ENCODE measurements at regions not wholly inside any gene's neighbourhood (a gene's known extent, or its start where the extent isn't known, plus 50 kb on each side); places are given as distances from the start of the nearest gene placed in this dataset.

DNA sequence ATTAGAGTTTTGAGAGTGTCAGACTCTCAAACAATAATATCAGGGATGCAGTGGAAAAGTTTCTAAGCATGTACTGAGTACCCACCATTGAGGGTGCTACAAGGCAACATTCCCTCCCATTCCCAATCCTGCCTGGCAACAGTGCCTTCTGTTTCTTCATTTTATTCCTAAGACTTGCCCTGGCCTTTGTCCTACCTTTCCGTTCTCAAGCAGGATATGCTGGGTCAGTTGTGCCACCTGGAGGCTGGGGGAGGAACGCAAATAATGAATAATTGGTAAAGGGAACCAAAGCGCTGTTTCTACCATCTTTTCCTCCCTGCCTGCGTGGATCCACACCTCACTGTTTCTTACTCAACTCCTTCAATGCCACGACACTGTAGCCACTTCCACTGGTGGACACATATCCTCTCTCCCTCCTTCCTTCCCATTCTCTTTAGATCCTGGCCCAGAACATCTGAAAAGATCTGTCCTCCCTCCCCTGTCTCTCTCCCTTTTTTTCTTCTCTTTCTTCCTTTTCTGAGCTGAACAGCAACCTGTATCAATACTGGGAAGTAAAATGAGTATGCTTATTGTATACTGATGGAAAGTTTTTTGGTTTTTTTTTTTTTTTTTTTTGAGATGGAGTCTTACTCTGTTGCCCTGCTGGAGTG is 149.5 kb downstream of the C9orf152 start:
- DNase-seq (ENCODE audit: low spot score) = peak; percentile 54

DNA sequence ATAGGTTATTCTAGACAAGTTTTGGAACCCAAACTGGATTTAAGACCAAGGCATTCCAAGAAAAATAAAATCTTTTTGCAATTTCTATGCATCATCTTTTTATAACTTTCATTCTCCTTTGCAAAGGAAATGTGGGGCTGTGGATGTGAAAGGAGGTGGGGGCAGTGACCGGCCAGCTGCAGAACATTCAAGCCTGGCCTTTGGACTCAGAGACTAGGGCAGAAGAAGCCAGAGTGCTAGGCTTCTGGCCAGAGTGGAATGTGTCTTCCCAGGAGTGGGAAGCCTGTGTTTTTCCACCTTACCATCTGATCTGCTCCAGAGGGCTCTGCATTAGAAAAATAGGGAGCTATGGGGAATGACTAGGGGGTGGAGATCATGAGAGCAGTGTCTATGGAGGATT is 148.5 kb downstream of the C9orf152 start:
- no peak for DNase-seq (ENCODE audit: low spot score)

DNA sequence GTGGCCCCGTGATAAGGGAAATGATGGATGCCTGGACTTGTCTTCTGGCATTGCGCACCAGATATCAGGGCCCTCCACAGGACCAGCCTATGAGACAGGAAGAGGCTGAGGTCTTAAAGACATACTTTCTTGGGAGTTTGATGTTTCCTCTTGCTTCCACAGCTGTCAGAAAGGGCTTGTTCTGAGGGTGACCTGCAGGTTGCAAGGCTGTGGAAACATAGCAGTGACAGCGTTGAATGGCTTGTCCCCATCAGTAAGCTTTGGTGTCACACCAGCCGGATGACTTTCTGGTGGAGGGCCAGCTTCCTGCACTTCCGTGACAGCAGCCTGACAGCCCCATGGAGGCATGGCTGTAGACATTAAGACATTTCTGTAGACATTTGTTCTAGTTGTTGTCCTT is 143.2 kb downstream of the C9orf152 start:
- no peak for DNase-seq (ENCODE audit: low spot score)

DNA sequence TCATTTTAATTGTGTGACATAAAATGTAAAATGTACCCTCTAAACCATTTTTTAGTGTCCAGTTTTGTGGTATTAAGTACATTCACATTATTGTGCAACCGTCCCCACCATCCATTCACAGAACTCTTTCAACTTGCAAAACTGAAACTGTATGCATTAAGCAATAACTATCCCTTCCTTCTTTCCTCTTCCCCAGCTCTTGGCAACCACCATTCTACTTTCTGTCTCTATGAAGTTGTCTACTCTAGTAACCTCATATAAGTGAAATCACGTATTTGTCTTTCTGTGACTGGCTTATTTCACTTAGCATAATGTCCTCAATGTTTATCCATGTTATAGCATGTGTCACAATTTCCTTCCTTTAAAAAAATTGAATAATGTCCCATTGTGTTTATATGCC is 142.4 kb downstream of the C9orf152 start:
- DNase-seq (ENCODE audit: low spot score) = peak; percentile 46

DNA sequence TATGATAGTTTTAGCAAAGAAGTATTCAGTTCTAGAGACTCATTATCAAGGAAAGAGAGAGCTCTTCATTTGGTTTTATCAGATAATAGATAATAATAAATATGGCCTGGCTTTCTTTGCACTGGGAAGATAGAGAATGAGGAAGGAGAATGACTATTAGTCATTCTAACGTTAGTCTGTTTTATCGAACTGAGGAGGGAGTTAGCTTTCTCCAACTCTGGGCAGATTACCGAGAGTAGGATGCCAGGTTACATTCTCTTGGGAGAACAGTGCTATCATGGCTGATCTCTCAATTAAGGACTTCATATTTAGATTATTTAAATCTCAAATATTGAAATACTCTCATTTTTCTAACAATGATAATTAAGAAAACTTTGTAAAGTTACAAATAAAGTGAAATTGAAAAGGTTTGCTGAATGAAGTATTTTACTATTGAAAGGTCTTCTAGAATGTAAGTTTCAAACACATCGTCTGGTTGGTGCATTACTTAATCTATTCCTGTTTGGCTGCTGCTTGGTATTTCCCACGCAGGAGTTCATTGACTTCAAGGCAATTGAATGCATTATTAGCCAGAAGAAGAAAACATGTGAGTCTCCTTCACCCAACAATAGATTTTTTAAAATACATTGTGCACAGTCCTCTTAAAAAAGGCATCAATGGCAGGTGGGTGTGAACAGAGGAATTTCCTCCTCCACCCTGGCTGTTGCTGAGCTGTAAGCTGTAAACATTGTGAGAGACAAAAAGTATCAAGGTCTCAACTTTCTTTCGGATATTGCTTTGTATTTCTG is 140.8 kb downstream of the C9orf152 start:
- no peak for DNase-seq (ENCODE audit: low spot score)

DNA sequence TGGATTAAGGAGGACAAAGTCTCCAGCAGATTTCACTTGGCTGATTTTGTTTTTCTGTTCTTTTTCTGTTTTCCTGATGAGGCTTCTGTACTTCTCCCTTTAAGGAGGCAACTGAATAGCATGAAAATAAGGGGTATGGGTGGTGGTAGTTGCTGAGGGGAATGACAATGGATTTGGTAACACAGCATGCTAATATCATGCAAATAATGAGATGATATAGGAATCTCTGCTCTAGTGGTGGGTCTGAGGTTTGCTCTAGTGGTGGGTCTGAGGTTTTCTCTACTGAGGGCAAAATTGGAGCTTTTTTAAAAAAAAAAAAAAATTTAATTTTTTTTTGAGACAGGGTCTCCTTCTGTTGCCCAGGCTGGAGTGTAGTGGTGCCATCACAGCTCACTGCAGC is 139.7 kb downstream of the C9orf152 start:
- no peak for DNase-seq (ENCODE audit: low spot score)

DNA sequence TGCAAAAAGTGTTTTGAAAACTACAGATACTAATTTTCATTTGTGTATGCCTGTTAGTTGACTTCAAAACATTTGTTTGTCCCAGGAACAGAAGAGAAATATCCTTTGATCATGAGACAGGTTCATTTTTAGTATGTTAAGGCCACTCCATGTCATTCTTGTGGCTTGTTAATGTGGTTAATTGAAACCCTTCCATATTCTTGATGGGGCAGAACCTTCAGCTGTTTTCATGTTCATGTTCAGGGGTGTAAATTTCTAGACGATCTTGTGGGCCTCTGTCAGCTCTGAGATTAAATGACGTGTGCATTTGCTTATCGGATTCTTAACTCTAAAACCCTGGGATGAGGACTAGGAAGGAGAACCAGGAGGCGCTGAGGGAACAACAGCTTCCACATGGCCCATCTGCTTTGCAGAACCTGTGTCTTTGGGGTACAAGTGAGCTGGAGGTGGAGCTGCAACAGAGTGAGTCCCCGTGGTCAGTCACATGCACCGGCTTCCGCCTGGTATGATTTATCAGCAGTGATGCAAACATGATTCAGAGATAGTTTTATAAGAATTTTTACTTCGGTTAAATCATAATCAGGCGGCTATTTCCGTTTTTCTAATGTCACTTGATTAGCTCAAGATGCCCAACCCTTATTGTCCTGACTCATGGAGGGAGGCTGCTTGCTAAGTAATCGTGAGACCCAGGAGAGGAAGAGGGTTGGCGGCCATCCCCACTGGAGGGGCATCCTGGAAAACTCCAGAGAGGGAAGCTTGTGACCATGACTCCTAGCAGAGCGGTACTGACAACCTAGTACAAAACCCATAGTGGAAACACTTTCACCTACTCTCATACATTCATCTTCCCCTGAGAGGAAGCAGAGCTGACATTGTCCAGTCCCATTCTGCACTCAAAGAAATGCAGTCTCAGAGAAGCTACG is 138.4 kb downstream of the C9orf152 start:
- DNase-seq (ENCODE audit: low spot score) = no peak

DNA sequence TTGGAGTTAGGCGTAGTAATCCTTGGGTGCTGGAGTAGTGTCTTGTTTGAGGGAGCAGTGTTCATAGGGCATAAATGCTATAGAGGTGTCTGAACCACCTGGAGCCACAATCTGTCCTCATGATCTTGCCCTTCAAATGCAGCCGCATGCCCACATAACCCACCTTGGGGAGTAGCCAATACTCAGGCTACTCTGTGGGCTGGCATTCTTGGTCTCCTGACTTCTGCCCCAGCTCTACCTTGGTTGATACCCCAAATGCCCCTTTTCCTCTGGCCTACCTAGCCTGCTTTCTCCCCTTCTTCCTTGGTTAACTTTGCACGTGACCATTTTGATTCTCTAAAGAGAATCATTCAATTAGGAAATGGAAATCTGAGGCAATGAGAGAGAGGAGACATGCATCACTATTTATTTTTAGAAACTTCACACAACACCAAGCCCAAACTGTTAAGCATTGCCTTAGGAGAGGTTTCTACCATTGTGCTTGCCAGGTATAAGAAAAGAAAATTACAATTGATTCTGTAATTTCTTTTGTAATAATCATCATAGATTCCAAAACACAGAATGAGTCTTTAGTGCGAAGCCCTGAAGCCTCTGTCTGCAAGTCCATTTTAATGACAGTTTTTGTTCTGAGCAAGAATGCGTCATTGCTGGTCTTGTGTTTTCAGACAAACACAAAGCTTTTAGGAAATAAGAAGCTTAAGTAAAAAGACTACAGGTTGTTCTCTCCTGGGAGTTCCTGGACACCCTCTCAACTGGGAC is 135.2 kb downstream of the C9orf152 start:
- no peak for DNase-seq (ENCODE audit: low spot score)

DNA sequence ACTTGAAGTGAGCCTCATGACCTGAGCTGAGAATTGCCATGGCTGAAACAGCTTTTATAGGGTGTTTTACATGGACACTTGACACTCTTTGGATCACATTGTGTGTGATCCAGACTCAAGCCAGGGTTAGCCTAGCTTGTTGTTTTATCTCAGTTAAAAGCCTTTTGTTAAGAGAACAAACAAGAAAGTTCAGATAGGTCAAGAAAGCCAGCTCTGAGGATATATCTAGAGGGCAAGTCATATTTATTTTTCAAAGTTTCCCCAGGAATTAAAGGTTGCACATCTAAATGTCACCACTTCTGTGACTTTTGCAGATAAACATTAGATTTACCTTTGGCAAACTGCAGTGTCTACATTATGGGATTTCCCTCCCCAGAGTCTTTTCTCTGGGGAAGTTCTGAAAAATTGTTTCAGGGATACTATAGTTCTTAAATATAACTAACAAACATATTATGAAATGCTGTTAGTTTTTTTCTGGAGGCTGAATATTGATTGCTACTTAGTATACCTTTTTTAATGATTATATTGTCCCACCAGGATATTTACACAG is 134.5 kb downstream of the C9orf152 start:
- DNase-seq (ENCODE audit: low spot score) = no peak

DNA sequence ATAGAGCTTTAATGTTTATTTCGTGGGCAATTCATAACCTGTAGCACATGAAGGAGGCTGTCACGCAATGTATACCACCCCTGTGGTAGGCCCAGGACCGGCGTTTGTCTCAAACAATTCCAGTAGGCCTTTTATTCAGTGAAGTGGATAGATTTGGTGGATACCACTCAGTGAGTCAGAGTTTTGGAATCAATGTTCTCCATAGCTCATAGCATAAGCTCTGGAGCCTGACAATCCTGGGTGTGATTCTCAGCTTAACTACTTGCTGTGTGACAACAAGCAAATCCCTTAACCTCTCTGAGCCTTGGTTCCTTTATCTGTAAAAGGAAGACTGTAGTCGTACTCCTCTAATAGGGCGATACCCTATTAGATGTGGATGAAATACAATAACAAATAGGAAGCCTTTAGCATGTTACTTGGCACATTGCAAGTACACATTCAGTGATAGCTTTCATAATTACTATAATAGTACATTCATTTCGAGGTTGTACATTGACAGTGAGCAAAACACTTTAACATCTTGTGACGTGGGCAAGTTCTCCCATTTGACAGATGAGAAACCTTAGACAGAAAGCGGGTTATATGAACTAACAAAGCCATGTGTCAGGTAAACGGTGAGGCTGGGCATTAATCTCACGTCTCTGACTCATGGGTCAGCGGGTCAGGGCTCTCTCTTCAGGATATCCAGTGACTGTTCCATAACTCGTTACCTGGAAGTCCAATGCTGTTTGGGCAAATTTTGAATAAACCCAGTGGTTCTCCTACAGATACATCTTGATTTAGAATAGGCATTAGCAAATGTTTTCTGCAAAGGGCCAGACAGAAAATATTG is 130.8 kb downstream of the C9orf152 start:
- no peak for DNase-seq (ENCODE audit: low spot score)

DNA sequence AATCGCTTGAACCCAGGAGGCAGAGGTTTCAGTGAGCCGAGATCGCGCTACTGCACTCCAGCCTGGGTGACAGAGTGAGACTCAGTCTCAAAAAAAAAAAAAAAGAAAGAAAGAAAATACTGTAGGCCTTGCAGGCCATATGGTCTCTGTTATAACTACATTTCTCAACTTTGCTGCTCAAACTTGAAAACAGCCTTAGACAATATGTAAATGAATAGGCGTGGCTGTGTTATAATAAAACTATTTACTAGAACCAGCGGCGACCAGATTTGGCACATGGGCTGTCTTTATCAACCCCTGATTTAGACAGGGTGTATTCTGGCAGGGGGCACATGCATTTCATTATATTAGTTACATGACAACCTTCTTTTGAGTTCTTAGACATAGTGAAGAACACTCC is 130.0 kb downstream of the C9orf152 start:
- DNase-seq (ENCODE audit: low spot score) = no peak

DNA sequence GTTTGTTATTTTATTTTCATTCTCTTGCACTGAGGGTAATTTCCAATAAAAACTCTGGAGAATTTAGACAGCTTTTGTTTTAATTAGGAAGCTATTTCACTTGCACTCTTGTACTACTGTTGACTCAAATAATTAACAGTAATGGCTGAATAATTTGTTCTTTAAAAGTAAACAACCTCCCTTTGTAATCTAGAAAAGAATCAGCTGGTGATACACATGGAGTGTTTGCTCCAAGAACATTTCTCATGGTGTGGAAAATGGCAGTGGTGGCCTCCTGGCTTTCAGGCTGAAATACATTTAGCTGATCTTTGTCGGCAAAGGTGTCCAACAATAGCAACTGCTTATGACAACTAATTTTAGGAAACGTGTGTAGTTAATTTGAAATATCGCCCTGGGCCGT is 129.4 kb downstream of the C9orf152 start:
- DNase-seq (ENCODE audit: low spot score) = no peak

DNA sequence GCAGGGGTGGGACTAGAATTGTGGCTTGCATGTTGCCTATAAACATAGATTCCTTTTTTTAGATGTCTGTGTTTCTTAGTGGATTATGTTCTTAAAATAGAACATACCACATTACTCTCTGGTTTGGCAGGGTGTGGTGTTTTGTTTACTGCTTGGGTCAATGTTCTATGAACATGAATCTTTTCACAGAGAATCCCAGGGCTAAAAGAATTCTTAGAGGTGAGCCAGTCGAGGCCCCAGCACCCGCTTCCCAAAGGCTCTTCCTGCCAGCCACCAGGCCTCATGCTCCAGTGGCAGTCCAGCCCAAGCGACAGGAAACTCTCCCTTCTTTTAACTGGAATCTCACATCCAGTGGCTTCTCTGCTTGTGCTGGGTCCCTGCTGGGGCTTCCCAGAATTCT is 126.6 kb downstream of the C9orf152 start:
- DNase-seq (ENCODE audit: low spot score) = no peak

DNA sequence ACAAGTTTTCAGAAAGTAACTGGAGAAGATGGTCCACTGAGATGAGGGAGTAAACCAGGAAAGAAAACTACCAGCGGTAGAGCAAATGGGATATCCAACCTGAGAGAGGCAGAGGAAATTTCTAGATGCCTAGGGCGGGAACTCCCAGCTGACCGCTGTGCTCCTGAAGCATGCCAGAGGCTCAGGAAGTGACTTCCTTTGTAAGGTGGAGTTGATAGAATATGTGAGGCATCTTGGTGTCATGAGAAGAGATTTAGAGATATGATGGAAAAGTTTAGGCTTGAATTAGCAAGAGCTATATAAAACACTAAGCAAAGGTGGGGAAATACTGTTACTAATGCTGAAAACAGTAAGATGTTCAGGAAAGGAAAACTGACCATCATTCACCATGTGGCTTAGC is 124.1 kb downstream of the C9orf152 start:
- no peak for DNase-seq (ENCODE audit: low spot score)

DNA sequence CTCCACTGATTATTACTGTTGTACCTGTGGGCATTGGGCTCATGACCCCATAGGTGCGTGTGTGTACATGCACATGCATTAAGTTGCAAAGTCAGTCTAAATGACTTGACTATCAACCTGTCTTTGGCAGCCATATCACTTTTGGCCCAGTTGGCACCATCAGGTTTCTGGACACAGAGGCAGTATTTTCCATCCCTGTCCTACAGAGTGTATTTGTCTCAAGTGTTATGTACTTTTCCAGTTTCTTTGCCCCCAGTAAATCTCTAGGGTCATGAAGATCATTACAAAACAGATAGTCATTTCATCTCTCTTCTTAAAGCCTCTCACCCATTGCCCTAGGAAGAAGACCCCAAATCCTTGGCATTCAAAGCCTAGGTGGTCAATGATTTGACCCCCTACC is 121.4 kb downstream of the C9orf152 start:
- DNase-seq (ENCODE audit: low spot score) = no peak

DNA sequence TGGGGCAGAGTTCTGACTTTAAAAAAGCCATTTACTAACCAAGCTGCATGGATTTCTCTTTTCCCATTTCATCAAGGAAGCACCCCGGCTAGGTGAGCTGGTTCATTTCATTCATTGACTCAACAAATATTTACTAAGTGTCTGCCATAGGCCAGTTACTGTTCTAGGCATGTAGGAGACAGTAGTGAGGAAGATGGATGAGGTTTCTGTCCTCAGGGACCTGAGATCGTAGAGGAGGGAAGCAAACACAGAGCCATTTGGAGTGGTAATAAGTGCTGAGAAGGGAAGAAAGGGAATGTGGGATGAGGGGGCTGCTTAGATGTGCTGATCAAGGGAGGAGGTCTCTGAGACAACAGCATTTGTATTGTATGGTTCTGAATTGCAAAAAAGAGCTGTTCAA is 120.4 kb downstream of the C9orf152 start:
- no peak for DNase-seq (ENCODE audit: low spot score)

DNA sequence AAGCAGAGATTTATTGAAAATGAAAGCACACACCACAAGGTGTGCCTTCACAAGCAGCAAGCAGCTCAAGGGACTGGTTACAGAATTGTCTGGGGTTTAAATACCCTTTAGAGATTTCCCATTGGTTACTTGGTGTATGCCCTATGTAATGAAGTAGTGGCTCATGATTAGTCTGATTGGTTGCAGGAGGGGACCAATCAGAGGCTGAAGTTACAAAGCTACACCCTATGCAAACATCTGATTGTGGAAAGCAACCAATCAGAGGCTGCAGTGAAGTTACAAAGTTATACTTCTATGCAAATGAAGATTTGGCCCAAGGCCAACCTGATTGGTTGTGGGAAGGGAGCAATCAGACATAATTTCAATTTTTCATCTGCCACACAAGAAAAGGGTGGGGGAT is 119.9 kb downstream of the C9orf152 start:
- DNase-seq (ENCODE audit: low spot score) = no peak

DNA sequence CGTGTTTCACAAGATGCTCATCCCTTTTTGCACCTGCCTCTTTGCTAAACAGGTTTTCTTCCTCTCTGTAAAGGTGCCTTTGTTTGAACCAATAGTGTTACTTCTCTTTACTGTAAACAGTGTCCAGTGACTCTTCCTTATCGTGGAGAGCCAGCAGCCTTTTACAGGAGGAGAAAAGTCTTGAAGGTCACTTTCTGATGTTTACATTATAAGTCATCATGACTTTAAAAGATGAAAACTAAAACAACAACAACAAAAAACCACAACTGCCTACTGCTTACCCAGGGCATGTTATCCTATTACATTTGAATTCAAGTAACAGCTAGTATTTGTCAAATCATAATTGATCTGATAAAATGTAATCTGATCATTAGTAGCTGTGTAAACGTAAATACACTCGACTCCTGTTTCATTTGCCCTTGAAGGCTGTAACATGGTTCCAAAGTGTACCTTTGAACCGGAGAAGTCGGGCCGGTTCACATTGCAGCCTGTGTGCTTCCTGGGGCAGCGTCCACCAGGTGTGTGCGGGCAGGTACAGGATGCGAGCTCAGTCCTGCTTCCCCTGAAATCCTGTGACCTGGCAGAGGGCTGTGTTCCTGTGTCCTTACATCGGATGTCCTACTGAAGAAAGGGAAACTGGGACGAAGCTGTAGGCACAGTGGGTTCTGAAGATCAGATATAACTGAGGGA is 118.1 kb downstream of the C9orf152 start:
- DNase-seq (ENCODE audit: low spot score) = no peak

DNA sequence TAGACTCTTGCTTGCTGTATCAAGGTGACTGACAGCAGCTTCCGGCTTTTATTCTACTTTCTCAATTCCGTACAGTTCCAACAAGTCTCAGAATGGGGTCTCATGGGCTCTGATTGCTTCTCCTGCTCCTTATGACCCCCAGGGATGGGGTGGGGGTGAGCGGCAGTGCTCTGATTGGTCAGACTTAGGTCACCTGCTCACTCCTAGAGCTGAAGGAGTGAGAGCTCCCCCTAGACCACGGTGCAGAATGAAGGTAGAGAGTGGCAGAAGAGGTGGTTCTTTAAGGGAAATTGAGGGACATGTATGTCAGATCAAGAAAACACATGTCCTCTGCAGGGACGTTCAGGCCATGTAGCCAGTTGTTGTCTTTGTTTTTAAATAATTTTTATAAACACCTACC is 115.2 kb downstream of the C9orf152 start:
- no peak for DNase-seq (ENCODE audit: low spot score)

DNA sequence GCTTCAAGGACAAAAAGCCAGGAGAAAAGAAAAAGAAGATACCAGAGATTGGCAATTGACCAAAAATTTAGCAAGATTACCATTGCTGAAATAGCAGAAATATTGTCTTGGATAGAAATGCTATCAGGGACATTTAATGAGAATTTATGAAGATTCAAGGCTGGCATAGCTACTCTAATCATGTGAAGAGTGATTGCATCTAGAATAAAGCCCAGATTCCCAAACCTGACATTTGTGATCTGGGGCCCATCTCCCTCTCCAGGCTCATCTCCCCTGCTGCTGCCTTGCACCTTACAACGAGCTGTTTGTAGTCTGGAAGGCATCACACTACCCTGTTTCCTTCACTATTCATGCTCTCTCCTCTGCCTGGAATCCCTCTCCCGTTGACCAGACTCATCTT is 114.5 kb downstream of the C9orf152 start:
- no peak for DNase-seq (ENCODE audit: low spot score)
